AG09309 (cell line): ENCODE measurements at regions not wholly inside any gene's neighbourhood (a gene's known extent, or its start where the extent isn't known, plus 50 kb on each side); places are given as distances from the start of the nearest gene placed in this dataset.

ENCODE experiments used
- DNase-seq: peaks from one replicate; pipeline ENCODE4 v3.0.0-alpha.2; 2010; ENCODE audit warnings: low read depth
- H3K4me3 ChIP-seq: 2 replicates; pipeline ENCODE4 v1.5.1; 2011; ENCODE audit warnings: mild to moderate bottlenecking, low read depth, low read length, moderate library complexity; ENCODE audit not compliant: control insufficient read depth
- TF ChIP-seq, protein P1 (sequence below): IDR thresholded peaks from 2 replicates; pipeline ENCODE4 v1.5.1; 2011; ENCODE audit warnings: mild to moderate bottlenecking, low read depth, low read length, inconsistent platforms; ENCODE audit not compliant: insufficient read depth, control insufficient read depth; ENCODE audit errors: missing control alignments

- H3K4me3 ChIP-seq = no peak overlapping the region
- no peak for DNase-seq
- TF ChIP-seq, protein P1, sequence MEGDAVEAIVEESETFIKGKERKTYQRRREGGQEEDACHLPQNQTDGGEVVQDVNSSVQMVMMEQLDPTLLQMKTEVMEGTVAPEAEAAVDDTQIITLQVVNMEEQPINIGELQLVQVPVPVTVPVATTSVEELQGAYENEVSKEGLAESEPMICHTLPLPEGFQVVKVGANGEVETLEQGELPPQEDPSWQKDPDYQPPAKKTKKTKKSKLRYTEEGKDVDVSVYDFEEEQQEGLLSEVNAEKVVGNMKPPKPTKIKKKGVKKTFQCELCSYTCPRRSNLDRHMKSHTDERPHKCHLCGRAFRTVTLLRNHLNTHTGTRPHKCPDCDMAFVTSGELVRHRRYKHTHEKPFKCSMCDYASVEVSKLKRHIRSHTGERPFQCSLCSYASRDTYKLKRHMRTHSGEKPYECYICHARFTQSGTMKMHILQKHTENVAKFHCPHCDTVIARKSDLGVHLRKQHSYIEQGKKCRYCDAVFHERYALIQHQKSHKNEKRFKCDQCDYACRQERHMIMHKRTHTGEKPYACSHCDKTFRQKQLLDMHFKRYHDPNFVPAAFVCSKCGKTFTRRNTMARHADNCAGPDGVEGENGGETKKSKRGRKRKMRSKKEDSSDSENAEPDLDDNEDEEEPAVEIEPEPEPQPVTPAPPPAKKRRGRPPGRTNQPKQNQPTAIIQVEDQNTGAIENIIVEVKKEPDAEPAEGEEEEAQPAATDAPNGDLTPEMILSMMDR = no peak
These were observed 118.7 kb downstream of the TRIM29 start for GRCh38 chr11:120019191-120019590.

DNA sequence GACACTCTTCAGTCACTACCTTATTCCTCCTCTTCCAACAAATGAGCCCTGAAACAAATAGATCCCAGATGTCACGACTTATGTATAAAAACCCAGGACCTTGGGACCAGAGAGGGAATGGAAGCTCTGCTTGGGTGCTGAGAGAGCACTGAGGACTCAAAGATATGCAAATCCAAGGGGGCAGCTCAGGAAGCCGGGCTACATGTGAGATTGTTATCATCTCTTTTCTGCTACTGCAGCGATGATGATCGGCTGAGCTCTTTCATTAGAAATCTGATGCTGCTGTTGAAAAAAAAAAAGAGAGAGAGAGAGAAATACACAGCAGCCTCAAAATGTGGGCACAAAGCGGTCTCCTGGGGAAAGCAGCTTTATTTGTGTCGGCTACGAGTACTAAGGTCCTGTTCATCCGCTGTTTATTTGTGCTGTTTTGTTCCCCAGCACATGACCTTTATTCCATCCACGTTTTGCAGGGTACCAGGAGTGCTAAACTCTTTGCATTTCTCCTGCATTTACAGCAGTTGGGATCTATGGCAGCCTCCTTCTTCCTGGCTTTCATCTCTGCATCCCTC, 120.2 kb downstream of the TRIM29 start:
- no peak for DNase-seq
- TF ChIP-seq, protein P1 = no peak
- no peak overlapping the region for H3K4me3 ChIP-seq

DNA sequence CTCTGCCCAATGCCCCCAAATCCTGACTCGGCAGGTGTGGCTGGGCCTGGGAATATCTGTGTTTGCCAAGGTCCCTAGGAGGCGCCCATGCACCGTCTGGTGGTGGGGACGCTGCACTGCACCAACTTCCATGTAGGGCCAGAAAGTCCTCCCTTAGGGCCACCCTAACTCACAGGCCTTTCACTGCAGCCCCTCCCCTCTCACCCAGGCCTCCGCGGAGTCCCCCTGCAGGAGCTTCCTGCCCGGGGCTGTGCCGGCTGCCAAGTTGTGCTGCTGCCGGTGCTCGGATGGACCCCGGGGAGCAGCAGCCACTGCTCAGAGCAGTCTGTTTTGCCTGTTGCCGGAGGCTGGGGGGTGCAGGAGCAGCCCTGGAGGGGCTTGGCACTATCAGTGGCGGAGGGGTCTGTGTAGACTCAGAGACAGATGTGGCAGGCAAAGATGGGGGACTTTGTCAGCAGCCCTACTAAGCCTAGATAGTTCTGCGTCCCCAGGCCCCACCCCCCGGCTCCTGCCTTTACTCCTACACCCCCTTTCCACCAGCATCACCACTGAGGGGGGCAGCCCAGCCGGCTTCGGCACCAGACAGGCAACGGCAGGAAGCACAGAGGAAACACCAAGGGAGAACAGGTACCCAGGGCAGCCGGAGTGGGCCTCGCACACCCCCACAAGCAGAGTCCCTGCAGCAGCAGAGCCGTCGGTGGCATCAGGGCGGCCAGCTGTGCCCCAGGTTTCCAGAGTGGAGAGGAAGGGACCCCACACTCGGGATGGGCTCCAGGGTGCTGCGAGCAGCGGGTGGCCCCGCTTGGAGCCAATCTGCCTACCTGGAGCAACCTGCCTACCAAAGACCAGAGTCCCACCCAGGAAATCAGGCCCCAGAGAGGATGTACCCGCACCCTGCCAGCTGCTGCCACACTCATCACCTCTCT, 124.3 kb downstream of the TRIM29 start:
- no peak for DNase-seq
- TF ChIP-seq, protein P1 = peak; percentile 84
- no peak overlapping the region for H3K4me3 ChIP-seq

DNA sequence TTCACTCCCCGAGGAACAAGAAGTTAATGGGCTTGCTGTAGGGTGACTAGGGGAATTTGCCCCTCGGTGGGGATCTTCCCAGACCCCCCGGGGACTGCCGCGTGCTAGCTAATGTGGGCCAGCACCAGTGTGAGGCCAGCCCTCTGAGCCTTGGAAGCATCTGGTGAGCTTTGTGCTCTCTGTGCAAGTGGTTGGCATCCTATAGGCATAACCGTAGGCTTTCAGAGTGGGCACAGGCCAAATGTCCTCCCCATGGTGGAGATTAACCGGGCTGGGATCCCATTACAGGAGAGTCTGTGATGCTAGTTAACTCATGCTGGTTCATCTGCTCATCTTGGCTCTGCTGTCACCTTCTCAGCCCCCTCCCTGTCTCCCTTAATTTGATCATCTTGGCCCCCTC, 125.7 kb downstream of the TRIM29 start:
- no peak for DNase-seq
- TF ChIP-seq, protein P1 = no peak
- H3K4me3 ChIP-seq = no peak overlapping the region

GRCh38 chr11:120011836-120012235, 126.1 kb downstream of the TRIM29 start:
- H3K4me3 ChIP-seq = no peak overlapping the region
- TF ChIP-seq, protein P1 = no peak
- no peak for DNase-seq

DNA sequence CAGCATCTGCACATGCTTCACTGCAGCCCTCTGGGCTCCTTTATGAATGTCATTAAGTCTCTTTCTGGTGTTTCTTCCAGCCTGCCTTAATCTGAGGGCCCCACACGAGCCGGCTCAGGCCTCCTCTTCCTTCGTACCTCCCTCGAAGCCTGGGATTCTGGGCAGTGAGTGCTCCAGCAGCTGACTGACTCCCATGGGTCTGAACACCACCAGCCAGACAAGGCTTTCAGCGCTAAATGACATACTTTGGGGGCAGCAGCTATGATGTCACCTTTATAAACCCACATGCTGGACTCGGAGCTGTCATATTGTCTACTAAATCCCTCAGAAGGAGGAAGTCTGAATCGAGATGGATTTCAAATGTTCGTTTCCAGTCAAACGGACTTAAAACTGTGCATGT, 127.1 kb downstream of the TRIM29 start:
- H3K4me3 ChIP-seq = no peak overlapping the region
- TF ChIP-seq, protein P1 = no peak
- DNase-seq = no peak
